PFSK-1 (cell line): ENCODE measurements at regions not wholly inside any gene's neighbourhood (a gene's known extent, or its start where the extent isn't known, plus 50 kb on each side); places are given as distances from the start of the nearest gene placed in this dataset.

Experiments
- FOXP2 ChIP-seq: optimal IDR thresholded peaks from 2 replicates; pipeline ENCODE3; 2011; ENCODE audit warnings: borderline replicate concordance, control low read depth, inconsistent platforms; ENCODE audit not compliant: insufficient read depth; ENCODE audit errors: extremely low read length, extremely low read depth
- POLR2AphosphoS5 ChIP-seq: IDR thresholded peaks from 2 replicates; pipeline ENCODE4 v1.6.1; 2012; ENCODE audit warnings: low read depth, mild to moderate bottlenecking, control low read depth, low read length, moderate library complexity
- SIN3A ChIP-seq: IDR thresholded peaks from 2 replicates; pipeline ENCODE4 v1.6.1; 2012; ENCODE audit warnings: mild to moderate bottlenecking, low read length, moderate library complexity, borderline replicate concordance; ENCODE audit not compliant: insufficient read depth
- TAF1 ChIP-seq: IDR thresholded peaks from 2 replicates; pipeline ENCODE4 v1.6.1; 2012; ENCODE audit warnings: low read length, control low read depth, borderline replicate concordance; ENCODE audit not compliant: insufficient read depth
- TF ChIP-seq, protein P1 (sequence below), 2 experiments: IDR thresholded peaks; 2 replicates each; pipeline versions ENCODE4 v1.6.1 to v1.8.0; 2011 to 2012; ENCODE audit warnings: low read depth in 2 of 2, low read length in 2 of 2, control low read depth in 1 of 2, inconsistent platforms in 1 of 2, mild to moderate bottlenecking in 1 of 2, moderate library complexity in 1 of 2; ENCODE audit not compliant: insufficient read depth in 1 of 2

DNA sequence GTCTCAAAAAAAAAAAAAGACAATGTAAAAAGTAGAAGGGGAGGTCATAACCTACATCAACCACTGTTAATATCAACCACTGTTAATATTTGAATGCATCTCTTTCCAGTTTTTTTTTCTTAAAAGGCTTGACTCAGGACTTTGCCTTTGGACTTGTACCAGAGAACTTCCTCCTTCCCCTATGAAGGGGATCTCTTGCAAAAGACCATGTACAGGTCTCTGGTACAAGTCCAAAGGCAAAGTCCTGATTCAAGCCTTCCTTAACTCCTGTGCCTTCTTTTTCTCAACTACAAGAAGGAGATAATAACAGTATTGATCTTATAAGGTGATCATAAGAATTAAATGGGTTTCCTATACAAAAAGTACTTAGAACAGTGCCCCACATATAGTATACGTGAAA, 563.5 kb downstream of the BUD13 start:
- TF ChIP-seq SIN3A (no peak), FOXP2 (no peak), POLR2AphosphoS5 (no peak), TAF1 (no peak)
- TF ChIP-seq, protein P1, sequence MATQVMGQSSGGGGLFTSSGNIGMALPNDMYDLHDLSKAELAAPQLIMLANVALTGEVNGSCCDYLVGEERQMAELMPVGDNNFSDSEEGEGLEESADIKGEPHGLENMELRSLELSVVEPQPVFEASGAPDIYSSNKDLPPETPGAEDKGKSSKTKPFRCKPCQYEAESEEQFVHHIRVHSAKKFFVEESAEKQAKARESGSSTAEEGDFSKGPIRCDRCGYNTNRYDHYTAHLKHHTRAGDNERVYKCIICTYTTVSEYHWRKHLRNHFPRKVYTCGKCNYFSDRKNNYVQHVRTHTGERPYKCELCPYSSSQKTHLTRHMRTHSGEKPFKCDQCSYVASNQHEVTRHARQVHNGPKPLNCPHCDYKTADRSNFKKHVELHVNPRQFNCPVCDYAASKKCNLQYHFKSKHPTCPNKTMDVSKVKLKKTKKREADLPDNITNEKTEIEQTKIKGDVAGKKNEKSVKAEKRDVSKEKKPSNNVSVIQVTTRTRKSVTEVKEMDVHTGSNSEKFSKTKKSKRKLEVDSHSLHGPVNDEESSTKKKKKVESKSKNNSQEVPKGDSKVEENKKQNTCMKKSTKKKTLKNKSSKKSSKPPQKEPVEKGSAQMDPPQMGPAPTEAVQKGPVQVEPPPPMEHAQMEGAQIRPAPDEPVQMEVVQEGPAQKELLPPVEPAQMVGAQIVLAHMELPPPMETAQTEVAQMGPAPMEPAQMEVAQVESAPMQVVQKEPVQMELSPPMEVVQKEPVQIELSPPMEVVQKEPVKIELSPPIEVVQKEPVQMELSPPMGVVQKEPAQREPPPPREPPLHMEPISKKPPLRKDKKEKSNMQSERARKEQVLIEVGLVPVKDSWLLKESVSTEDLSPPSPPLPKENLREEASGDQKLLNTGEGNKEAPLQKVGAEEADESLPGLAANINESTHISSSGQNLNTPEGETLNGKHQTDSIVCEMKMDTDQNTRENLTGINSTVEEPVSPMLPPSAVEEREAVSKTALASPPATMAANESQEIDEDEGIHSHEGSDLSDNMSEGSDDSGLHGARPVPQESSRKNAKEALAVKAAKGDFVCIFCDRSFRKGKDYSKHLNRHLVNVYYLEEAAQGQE (IDR thresholded peaks at IDR 0.05; ENCODE audit: insufficient read depth in 1 of 2, low read depth in 2 of 2, low read length in 2 of 2) = no peak

DNA sequence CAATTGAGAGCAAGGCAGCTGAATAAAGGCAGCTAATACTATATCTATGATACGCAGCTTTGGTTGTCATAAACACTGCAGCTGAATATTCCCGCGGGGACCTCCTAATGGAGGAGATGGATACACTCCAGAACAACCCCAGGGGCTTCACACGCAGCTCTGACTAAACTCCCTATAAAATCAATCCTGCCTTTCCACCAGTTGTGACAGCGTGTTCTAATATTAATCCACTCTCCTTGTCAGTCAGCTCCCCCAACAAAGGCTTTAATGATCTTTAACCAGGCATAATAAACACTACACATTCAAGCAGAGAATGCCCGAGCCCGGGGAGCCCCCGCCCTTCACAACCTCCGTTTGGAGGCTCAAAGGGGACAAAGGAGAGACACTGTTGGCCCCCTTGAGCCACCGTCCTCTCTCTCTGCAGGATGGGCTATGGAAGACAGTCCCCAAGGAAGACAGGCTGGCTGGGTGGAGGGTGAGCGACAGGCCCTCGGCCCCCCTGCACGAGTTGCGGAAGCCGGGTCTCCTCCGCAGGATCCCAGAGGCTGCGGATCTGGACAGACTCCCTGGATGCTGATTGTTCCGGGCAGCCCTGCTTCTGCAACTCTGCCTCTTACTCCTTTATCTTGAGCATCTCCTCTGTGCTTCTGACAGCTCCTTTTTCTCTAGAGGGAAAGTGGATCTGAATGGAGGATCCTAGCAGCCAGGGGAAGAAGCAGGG, 565.2 kb downstream of the BUD13 start:
- TF ChIP-seq FOXP2 (no peak), POLR2AphosphoS5 (no peak), TAF1 (no peak), SIN3A (no peak)
- TF ChIP-seq, protein P1 (IDR thresholded peaks at IDR 0.05; ENCODE audit: insufficient read depth in 1 of 2, low read depth in 2 of 2, low read length in 2 of 2) = no peak

- no peak for TF ChIP-seq FOXP2
- TF ChIP-seq POLR2AphosphoS5 = no peak
- no peak for TF ChIP-seq SIN3A
Observed at GRCh38 chr11:116207019-116207418, 565.8 kb downstream of the BUD13 start.

GRCh38 chr11:116202922-116203321, 569.9 kb downstream of the BUD13 start:
- no peak for TF ChIP-seq FOXP2
- no peak for TF ChIP-seq TAF1
- no peak for TF ChIP-seq SIN3A
- TF ChIP-seq, protein P1 (IDR thresholded peaks at IDR 0.05; ENCODE audit: insufficient read depth in 1 of 2, low read depth in 2 of 2, low read length in 2 of 2) = no peak
- no peak for TF ChIP-seq POLR2AphosphoS5

- TF ChIP-seq, protein P1 (IDR thresholded peaks at IDR 0.05; ENCODE audit: insufficient read depth in 1 of 2, low read depth in 2 of 2, low read length in 2 of 2) = no peak
- TF ChIP-seq FOXP2 (no peak), POLR2AphosphoS5 (no peak), TAF1 (no peak), SIN3A (no peak)
Observed at GRCh38 chr11:116200564-116200963, 572.2 kb downstream of the BUD13 start.
